T-helper 2 cell (primary cell): ENCODE measurements at regions not wholly inside any gene's neighbourhood (a gene's known extent, or its start where the extent isn't known, plus 50 kb on each side); places are given as distances from the start of the nearest gene placed in this dataset.

Source experiments
- DNase-seq, 5 experiments: peaks; one replicate each; pipeline versions ENCODE4 v3.0.0 to v3.0.0-alpha.2; 2012 to 2022

DNA sequence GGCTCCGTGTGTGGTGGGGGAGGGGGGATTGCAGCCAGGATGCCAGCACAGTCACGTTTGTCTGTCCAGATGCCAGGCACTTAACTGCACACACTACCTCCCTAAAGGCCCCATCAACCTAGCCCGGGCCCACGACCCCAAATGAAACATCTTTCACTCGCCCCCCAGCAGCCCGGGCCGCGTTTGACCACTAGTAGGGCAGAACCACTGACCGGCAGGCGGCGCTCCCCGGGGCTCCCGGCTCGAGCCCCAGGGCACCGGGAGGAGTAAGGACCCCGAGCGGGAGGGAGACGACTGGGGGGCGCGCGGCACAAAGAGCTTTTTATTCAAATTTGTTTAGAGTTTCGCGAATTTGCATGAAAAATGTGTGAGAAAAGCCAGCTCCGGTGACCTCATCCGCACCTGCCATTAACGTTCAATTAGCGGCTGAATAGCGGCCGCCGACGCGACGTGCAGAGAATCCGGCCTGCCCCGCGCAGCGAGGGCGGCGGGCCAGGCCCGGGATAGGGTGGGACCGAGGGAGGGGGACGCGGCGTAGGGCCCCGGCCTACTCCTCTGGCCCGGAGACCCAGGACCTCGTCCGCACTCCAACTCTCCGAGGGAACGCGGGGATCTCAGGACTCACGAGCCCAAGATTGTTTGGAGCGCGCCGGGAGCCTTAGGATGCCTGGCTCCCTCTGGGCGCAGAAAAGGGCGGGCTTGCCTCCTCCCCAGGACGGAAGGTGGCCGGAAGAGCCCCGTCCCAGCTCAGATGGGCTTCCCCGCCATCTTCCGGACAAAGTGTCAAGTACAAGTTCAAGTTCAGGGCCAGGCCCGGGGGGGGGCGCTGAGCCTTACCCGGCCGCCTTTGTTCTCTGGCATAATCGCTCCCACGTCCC, 64.9 kb upstream of the POLG start:
- DNase-seq, result peak in 1 of 5 experiments; percentile 57

DNA sequence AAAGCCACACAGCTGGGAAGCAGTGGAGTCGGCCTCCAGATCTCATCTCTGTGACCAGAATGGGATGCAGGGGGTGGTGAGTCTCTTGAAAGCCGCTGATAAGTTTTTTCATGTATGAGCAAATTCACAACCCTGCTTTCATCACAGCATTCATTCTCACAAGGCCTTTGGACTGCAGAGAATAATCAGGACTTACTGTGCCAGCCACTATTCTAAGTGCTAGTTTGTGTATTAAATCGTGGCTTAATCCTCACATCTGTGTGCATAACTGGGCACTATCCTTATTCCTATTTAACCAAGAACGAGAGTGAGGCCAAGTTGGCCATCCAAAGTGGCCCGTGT, 64.2 kb upstream of the POLG start:
- no peak for DNase-seq

DNA sequence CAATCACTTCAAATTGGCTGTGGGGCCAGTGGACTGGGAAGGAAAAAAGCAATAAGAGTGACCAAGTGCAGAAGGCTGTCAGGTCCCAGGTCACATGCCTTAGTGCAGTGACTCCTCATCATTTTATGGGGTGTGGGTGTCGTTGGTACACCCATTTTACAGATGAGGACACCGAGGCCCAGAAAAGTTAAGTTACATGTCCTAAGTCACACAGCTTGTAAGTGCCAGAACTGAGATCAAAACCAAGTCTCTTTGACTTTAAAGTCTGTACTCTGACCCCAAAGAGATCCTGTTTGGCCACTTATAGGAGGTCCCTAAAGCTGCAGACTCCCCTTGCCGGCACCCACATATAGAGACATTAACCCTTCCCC, 63.0 kb upstream of the POLG start:
- DNase-seq, result no peak

DNA sequence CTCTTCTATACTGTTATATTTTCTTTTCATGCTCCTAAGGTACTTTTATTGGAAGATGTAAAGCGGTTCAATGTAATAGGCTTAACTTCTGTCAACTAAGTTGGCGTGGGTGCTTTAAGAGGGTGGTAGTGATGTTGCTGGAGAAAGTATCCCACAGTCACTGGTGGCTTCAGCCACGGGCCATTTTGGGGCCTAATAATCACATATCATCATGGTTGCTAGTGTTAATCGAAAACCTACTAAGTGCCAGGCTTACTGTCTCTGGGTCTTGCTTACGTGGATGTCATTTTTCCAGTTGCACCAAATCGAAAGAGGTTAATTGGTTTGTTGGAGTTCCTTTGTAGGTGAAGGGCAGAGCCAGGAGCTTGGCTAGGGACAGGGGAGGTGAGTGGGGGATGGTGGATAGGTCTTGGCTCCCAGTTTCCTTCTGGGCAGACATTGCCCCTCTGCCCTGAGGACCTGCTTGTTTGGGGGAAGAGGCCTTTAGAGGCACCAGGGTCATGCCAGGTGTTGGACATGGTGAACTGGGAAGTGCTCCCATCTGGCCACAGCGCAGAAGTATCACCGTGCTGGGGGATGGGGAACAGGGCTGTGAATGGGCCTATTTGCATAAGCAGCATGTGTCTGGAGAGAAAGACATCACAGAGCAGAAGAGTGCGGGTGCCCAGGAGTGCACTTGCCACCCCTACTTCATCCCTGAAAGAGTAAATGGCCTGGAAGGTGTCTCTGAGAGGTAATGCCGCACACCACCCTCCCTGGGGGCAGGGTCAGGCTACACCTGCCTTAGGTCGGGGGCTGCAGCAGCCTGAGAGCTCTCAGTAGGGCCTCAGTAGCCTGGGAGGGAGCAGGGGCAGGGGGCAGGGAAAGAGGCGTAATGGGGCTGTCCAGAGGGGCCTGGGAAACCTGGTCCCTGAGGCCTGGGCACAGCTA, 62.4 kb upstream of the POLG start:
- DNase-seq, result no peak

DNA sequence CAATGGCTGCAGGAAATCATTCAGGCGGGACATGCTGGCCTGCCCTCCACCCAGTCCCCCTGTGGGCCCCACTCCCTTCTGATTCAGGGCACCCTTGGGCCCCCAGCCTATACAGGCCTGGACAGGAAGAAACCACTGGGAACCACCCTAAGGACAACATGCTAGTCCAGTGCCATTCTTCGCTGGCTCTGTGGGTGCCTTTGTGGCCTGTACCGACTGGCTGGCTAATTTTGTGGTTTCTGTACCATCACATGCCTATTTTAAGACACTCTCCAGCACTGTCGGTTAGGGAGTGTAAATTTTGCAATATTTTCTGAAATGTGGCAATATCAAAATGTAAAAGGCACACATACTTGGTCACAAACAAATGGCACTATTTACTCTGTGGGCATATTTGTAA, 61.4 kb upstream of the POLG start:
- no peak for DNase-seq

DNA sequence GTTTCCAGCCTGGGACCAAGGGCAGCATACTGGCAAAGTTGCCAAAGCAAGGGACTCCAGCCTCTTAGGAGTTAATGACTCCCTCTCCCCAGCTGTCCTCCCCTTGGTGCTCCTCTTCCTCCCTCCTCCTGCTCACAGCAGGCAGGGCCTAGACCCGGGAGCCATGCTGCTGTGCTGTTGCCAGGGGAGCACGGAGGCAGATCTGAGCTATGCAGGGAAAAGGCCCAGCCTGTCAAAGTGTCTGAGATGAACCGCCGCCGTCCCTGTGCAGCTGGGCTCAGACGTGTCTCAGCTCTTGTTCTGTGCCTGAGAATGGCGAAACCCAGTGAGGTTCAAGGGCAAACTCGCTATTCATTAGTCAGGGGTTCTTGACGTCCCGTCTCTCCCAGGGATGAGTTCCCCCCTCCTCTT, 60.8 kb upstream of the POLG start:
- DNase-seq, result no peak

DNA sequence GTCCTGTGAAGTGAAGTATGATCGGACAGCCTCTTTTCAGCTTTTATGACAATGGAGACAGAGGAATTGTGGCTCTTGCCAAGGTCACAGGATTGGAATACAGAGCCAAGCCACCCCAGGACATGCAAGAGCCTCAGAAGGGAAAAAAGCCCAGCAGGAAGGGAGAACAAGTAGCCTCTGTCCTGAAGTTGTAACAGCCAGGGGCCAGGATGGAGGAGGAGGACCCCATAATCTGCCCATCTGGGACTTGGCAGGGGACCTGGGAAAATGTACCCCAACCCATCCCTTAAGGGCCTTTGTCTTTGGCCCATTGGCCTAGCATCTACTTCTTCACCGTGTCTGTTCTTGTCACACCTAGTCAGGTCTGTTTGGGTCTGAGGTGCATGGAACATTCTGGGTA, 60.4 kb upstream of the POLG start:
- no peak for DNase-seq

DNA sequence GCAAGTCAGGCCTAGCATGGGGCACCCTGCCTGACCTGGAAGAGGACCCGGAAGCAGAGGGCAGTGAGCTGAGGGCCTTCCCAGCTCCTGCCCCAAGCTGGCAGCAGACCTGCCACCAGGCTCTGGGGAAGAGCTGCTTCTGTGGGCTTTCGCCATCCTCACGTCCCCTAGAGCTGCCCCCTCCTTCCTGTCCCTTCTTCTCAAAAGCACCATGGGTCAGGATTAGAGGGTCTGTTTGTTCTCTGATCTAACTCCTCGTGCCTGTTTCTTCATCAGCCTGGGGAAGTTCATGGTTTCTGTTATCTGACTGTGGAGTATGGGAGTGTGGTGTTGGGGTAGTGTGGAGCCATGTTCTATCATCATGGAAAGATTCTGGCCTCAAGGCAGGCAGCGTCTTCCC, 58.4 kb upstream of the POLG start:
- no peak for DNase-seq

DNA sequence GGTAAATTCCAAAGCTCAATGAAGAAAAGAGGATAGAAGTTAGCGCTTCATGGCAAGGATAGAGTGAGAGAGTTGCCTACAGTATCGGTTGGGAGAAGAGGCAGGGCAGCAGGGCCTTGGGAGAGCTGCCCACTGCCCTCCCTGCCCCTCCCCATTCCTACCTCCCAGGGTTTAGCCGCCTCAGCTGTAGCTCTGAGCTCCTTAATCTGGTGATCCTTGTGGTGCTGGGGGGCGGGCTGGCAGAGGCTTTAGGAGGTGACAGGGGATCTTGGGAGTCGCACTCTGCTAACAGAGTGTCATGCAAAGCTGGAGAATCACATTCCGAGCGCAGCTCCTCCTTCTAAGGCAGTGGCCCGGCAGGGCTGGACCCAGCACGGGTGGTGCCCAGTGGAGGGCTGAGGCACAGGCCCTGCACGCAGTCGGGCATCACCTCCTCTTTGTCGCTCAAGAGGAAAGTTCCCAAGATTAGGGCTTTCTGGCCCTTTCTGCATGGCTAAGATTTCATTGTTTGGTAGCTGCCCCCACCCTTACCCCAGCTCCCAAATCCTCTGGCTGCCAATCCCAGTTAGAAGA, 57.1 kb upstream of the POLG start:
- DNase-seq, result no peak

DNA sequence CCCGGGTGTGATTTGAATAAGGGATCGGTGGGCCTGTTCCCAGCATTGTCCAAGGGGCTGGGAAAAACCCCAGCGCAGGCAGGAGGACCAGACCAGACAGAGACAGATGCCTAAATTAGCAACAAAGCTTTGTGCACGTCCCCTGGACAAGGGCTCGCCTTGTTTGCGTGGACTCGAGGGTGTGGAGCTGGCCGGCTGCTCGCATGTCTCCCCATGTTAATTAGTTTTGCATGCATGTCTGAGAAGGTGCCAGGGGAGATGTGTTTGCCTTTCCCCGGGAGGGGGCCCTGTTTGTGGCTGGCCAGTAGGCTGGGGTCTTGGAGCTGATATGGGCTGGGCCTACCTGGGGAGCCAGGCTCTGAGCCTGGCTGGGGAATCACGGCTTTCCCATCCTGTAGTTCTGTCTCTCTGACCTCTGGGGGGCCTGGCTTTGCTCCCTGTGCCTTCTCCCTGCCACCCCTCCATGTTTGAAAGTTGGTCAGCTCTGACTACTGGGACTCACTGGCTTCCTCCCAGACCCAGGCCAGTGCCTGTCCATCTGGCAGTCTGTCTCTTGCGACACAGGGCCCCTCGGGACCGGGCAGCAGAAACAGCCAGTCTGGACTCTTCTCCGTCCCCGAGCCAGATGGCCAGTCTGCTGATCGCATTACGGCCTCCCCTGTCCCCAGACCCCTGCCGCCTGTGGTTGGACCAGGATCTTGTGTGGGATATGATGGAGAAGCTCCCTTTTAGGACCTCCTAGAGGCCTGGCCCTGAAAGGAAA, 55.4 kb upstream of the POLG start:
- DNase-seq, result no peak

DNA sequence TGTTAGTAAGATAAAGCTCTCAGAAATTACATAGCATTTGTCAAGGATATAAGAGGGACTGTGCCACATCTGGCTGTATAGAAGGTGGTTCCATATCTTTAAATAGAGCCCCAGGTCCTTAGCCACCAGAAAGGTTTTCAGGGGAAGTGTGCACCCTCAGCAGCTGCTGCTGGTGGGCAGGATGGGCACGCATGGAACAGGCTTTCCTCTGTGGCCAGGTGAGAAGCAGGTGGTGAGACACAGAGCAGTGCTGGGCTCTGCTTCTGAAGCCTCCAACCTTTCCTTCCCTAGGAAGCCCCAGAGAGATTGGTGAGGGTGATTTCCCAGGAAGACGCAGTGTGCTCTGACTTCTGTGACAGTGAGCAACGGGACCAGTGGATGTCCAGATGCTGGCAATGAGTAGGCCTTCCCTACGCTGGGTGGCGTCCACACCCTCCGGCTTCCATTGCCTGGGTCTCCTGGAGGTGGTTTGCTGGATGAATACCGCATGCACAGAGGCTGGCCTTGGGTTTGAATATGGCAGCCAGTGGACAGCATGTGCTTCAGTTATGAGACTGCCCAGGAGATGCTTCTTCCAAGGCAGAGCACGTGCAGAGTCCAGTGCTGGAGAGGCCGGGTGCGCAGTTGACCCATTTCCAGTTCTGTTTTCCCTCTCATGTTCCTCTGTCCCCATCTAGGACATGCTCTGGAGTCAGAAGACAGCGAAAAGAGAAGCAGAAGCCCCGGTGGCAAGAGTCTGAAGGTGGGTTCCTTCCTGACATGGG, 52.7 kb upstream of the POLG start:
- DNase-seq, result no peak

DNA sequence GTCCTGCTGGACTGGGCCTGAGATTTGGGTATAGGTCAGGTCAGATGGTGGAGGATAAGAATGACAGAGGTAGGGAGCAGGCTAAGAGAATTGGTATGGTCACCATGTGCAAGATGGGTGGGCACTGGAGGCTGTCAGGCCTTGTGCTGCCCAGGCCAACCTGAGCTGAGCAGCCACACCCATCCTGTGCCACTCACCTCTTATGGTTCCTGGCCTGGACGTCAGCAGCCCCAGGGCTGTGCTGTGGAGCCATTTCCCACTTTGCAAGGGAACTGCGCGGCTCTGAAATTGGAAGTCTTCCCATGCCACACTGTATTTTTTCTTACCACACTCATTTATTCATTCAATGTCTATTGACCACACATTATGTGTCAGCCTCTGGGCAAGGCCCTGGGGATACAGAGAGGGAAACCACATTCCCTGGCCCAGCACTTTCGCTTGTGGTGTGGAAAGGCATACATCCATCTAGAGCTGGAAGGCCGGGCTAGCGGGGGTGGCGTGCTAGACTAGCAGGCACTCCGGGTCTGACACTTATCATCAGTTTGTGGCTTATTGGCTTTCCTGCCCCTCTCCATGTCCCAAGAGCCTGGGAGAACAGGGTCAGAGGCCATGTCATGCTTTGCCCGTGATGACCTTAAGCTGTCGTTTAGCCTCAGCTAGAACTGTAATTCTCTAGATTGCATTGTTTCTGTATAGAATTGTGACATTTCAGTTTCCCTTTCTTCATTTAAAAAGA, 51.1 kb upstream of the POLG start:
- DNase-seq, result no peak
